Kidney (tissue), 13 donors: ENCODE measurements at regions not wholly inside any gene's neighbourhood (a gene's known extent, or its start where the extent isn't known, plus 50 kb on each side); places are given as distances from the start of the nearest gene placed in this dataset.

Experiments used
- DNase-seq, 5 donors: peaks; one replicate each; pipeline ENCODE4 v3.0.0-alpha.2; 2013 to 2020
- FAIRE-seq: peaks from 2 replicates; lab custom pipeline; 2012; peaks lifted over from hg19 to GRCh38; lab: Jason Lieb, UNC
- H3K27ac ChIP-seq, 2 donors: one replicate each; pipeline ENCODE4 v1.7.0; 2013; ENCODE audit warnings: low read depth in 2 of 2, low read length in 2 of 2, inconsistent platforms in 1 of 2
- H3K27me3 ChIP-seq: one replicate; pipeline ENCODE4 v1.7.1; 2013; ENCODE audit warnings: low read length, inconsistent platforms; ENCODE audit not compliant: control insufficient read depth, insufficient read depth
- H3K36me3 ChIP-seq, 3 donors: one replicate each; pipeline versions ENCODE4 v1.7.0 to v1.7.1; 2013; ENCODE audit warnings: low read length in 3 of 3, control low read depth in 1 of 3, inconsistent platforms in 1 of 3; ENCODE audit not compliant: insufficient read depth in 3 of 3, control insufficient read depth in 2 of 3
- H3K4me1 ChIP-seq, 3 donors: one replicate each; pipeline versions ENCODE4 v1.7.0 to v1.7.1; 2013; ENCODE audit warnings: low read length in 3 of 3, inconsistent platforms in 1 of 3, low read depth in 1 of 3; ENCODE audit not compliant: control insufficient read depth in 2 of 3, insufficient read depth in 2 of 3
- H3K4me3 ChIP-seq, 3 donors: one replicate each; pipeline versions ENCODE4 v1.7.0 to v1.8.1; 2013; ENCODE audit warnings: low read length in 3 of 3, control low read depth in 1 of 3, inconsistent platforms in 1 of 3
- H3K9ac ChIP-seq, 3 donors: one replicate each; pipeline versions ENCODE4 v1.7.0 to v1.7.1; 2013; ENCODE audit warnings: low read length in 3 of 3, control low read depth in 1 of 3, inconsistent platforms in 1 of 3
- H3K9me3 ChIP-seq, 3 donors: one replicate each; pipeline versions ENCODE4 v1.7.0 to v1.7.1; 2013; ENCODE audit warnings: low read length in 3 of 3, control low read depth in 1 of 3, inconsistent platforms in 1 of 3; ENCODE audit not compliant: control insufficient read depth in 2 of 3, insufficient read depth in 1 of 3
- CTCF ChIP-seq: IDR thresholded peaks from 3 replicates; pipeline ENCODE4 v1.5.1; 2012; ENCODE audit warnings: mild to moderate bottlenecking, moderate library complexity, borderline replicate concordance; ENCODE audit not compliant: insufficient read depth; ENCODE audit errors: extremely low read depth
- intact Hi-C: fragments of 100-400 bp; cut with DNase I; formaldehyde crosslinking; loops from one replicate; pipeline ENCODE4 v1.11.1; 2022
- donor health status: control.
- donor health status: control.
- donor health status: control.
- donor health status: control.
- donor health status: control.
- donor health status: DM: yes; HTN: yes; CAD: no.
- donor health status: Normal renal cell carcinoma (clear cell type).

GRCh38 chr17:77054936-77055335 is 85.8 kb upstream of the SEC14L1 start:
- FAIRE-seq: no peak
- DNase-seq: no peak
- intact Hi-C loops: no loop called here
- Histone ChIP-seq H3K27me3 (no peaks in the 10 kb centered on the region), H3K4me3 (no peak overlapping the region), H3K9me3 (no peaks in the 10 kb centered on the region), H3K27ac (no peak overlapping the region), H3K36me3 (no peaks in the 10 kb centered on the region), H3K4me1 (no peaks in the 10 kb centered on the region), H3K9ac (no peak overlapping the region)
- TF ChIP-seq CTCF: no peak

- Histone ChIP-seq H3K9ac (no peak overlapping the region), H3K4me1 (no peaks in the 10 kb centered on the region), H3K36me3 (no peaks in the 10 kb centered on the region), H3K27ac (no peak overlapping the region), H3K27me3 (no peaks in the 10 kb centered on the region), H3K9me3 (no peaks in the 10 kb centered on the region), H3K4me3 (no peak overlapping the region)
- no peak for FAIRE-seq
- DNase-seq: no peak
- TF ChIP-seq CTCF: no peak
- intact Hi-C loops: no loop called here
These were observed 85.3 kb upstream of the SEC14L1 start for GRCh38 chr17:77055453-77055852.

GRCh38 chr17:77058016-77058415 is 82.8 kb upstream of the SEC14L1 start:
- Histone ChIP-seq H3K36me3 (no peaks in the 10 kb centered on the region), H3K4me1 (no peaks in the 10 kb centered on the region), H3K27ac (no peak overlapping the region), H3K4me3 (no peak overlapping the region), H3K9ac (no peak overlapping the region), H3K9me3 (no peaks in the 10 kb centered on the region), H3K27me3 (no peaks in the 10 kb centered on the region)
- DNase-seq (no peak), FAIRE-seq (no peak)
- intact Hi-C loops: no loop called here
- no peak for TF ChIP-seq CTCF

GRCh38 chr17:77061669-77062068 is 79.1 kb upstream of the SEC14L1 start:
- DNase-seq (peak in 1 of 5 donors; percentile 30), FAIRE-seq (no peak)
- H3K4me3 ChIP-seq: no peak overlapping the region
- no peak overlapping the region for H3K27ac ChIP-seq
- intact Hi-C loops: no loop called here
- H3K9ac ChIP-seq: no peak overlapping the region
- H3K36me3 ChIP-seq: no peaks in the 10 kb centered on the region
- H3K27me3 ChIP-seq: no peaks in the 10 kb centered on the region
- no peak for TF ChIP-seq CTCF
- H3K4me1 ChIP-seq: no peaks in the 10 kb centered on the region
- H3K9me3 ChIP-seq: no peaks in the 10 kb centered on the region
